Cardiac muscle cell (in vitro differentiated cells and primary cell): ENCODE measurements at regions not wholly inside any gene's neighbourhood (a gene's known extent, or its start where the extent isn't known, plus 50 kb on each side); places are given as distances from the start of the nearest gene placed in this dataset.

Source experiments
- DNase-seq, 2 donors: peaks; one replicate each; pipeline versions ENCODE4 v3.0.0 to v3.0.0-alpha.2; 2010 to 2017; ENCODE audit warnings: low read depth in 1 of 2, low spot score in 1 of 2
- H3K27ac ChIP-seq: fragments of 200-600 bp; sonication (generic); 2 replicates; pipeline ENCODE4 v1.5.1; 2016
- H3K27me3 ChIP-seq: fragments of 200-600 bp; sonication (generic); 2 replicates; pipeline ENCODE4 v1.6.0; 2016; ENCODE audit warnings: control low read depth
- H3K36me3 ChIP-seq: fragments of 200-600 bp; sonication (generic); 2 replicates; pipeline ENCODE4 v1.5.1; 2016; ENCODE audit warnings: control low read depth
- H3K4me1 ChIP-seq: fragments of 200-600 bp; sonication (generic); 2 replicates; pipeline ENCODE4 v1.8.1; 2017; ENCODE audit warnings: low read depth, mild to moderate bottlenecking, mixed run types
- H3K4me3 ChIP-seq: fragments of 200-600 bp; sonication (generic); 2 replicates; pipeline ENCODE4 v1.5.1; 2016; ENCODE audit warnings: mild to moderate bottlenecking
- H3K9me3 ChIP-seq: fragments of 200-600 bp; sonication (generic); 2 replicates; pipeline ENCODE4 v1.5.1; 2017; ENCODE audit warnings: low read depth, mild to moderate bottlenecking, control low read depth
- TF ChIP-seq, protein P1 (sequence below): IDR thresholded peaks from 2 replicates; pipeline ENCODE4 v1.5.1; 2012; ENCODE audit warnings: low read depth, mild to moderate bottlenecking, low read length

GRCh38 chr18:67292814-67293213 is 223.7 kb downstream of the DSEL start:
- Histone ChIP-seq H3K4me1 (no peaks in the 10 kb centered on the region), H3K36me3 (no peaks in the 10 kb centered on the region), H3K9me3 (no peaks in the 10 kb centered on the region), H3K4me3 (no peak overlapping the region), H3K27me3 (no peaks in the 10 kb centered on the region), H3K27ac (no peak overlapping the region)
- no peak for DNase-seq
- TF ChIP-seq, protein P1, sequence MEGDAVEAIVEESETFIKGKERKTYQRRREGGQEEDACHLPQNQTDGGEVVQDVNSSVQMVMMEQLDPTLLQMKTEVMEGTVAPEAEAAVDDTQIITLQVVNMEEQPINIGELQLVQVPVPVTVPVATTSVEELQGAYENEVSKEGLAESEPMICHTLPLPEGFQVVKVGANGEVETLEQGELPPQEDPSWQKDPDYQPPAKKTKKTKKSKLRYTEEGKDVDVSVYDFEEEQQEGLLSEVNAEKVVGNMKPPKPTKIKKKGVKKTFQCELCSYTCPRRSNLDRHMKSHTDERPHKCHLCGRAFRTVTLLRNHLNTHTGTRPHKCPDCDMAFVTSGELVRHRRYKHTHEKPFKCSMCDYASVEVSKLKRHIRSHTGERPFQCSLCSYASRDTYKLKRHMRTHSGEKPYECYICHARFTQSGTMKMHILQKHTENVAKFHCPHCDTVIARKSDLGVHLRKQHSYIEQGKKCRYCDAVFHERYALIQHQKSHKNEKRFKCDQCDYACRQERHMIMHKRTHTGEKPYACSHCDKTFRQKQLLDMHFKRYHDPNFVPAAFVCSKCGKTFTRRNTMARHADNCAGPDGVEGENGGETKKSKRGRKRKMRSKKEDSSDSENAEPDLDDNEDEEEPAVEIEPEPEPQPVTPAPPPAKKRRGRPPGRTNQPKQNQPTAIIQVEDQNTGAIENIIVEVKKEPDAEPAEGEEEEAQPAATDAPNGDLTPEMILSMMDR, result no peak

- TF ChIP-seq, protein P1, result no peak
- no peak overlapping the region for H3K4me3 ChIP-seq
- no peaks in the 10 kb centered on the region for H3K9me3 ChIP-seq
- H3K4me1 ChIP-seq, result no peaks in the 10 kb centered on the region
- no peaks in the 10 kb centered on the region for H3K36me3 ChIP-seq
- H3K27ac ChIP-seq, result no peak overlapping the region
- DNase-seq, result no peak
- no peaks in the 10 kb centered on the region for H3K27me3 ChIP-seq
These were observed 226.1 kb downstream of the DSEL start for GRCh38 chr18:67290421-67290820.

- Histone ChIP-seq H3K27me3 (no peaks in the 10 kb centered on the region), H3K27ac (no peak overlapping the region), H3K36me3 (no peaks in the 10 kb centered on the region), H3K4me1 (no peaks in the 10 kb centered on the region), H3K9me3 (no peaks in the 10 kb centered on the region), H3K4me3 (no peak overlapping the region)
- no peak for DNase-seq
- TF ChIP-seq, protein P1, result no peak
These were observed 230.9 kb downstream of the DSEL start for GRCh38 chr18:67285583-67285982.

- no peaks in the 10 kb centered on the region for H3K4me1 ChIP-seq
- no peaks in the 10 kb centered on the region for H3K27me3 ChIP-seq
- H3K9me3 ChIP-seq, result no peaks in the 10 kb centered on the region
- no peak overlapping the region for H3K4me3 ChIP-seq
- no peak overlapping the region for H3K27ac ChIP-seq
- H3K36me3 ChIP-seq, result no peaks in the 10 kb centered on the region
- DNase-seq, result peak in 1 of 2 donors; percentile 70
- TF ChIP-seq, protein P1, result no peak
These were observed 233.7 kb downstream of the DSEL start for GRCh38 chr18:67282796-67283195.

DNA sequence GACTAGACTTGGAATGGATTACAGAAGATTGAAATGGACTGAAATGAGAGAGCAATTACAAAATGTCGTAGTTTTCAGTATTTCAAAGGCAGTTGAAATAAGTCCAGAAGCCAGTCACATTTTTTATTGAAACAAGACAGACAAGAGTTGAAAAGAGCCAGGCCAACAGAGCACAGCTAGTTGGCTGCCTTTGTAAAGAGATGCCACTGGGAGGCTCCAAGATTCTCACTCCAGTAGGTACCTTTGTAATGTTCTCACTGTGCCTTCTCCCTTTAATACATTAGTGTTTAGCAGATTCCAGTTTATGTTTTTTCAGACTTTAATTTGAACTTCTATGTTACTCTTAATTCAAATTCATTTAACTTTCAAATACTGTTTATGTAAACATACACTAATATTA is 234.8 kb downstream of the DSEL start:
- Histone ChIP-seq H3K36me3 (no peaks in the 10 kb centered on the region), H3K9me3 (no peaks in the 10 kb centered on the region), H3K27ac (no peak overlapping the region), H3K27me3 (no peaks in the 10 kb centered on the region), H3K4me1 (no peaks in the 10 kb centered on the region), H3K4me3 (no peak overlapping the region)
- DNase-seq, result peak in 1 of 2 donors; percentile 7
- TF ChIP-seq, protein P1, result no peak
